ENCODE measurements at regions not wholly inside any gene's neighbourhood (a gene's known extent, or its start where the extent isn't known, plus 50 kb on each side); places are given as distances from the start of the nearest gene placed in this dataset.

GRCh38 chr14:83101846-83102245 lies 1568.2 kb upstream of the SEL1L start:
- no peak overlapping the region for H3K4me3 ChIP-seq
- intact Hi-C loops (cut with DNase I) = no loop called here
- H3K27ac ChIP-seq = no peak overlapping the region
- H3K9me3 ChIP-seq = no peaks in the 10 kb centered on the region
- ATAC-seq (no peak), DNase-seq (no peak)
- H3K36me3 ChIP-seq = no peaks in the 10 kb centered on the region
- TF ChIP-seq CTCF (IDR thresholded peaks at IDR 0.05) = no peak
- H3K27me3 ChIP-seq = no peaks in the 10 kb centered on the region
- no peaks in the 10 kb centered on the region for H3K4me1 ChIP-seq

GRCh38 chr14:83118029-83118428 lies 1584.4 kb upstream of the SEL1L start:
- Histone ChIP-seq H3K27ac (no peak overlapping the region), H3K4me3 (no peak overlapping the region), H3K4me1 (no peaks in the 10 kb centered on the region), H3K27me3 (no peaks in the 10 kb centered on the region), H3K36me3 (no peaks in the 10 kb centered on the region), H3K9me3 (no peaks in the 10 kb centered on the region)
- no peak for ATAC-seq
- no peak for DNase-seq
- no peak for TF ChIP-seq CTCF (IDR thresholded peaks at IDR 0.05)
- intact Hi-C loops (cut with DNase I) = no loop called here

GRCh38 chr14:83120187-83120586 lies 1586.5 kb upstream of the SEL1L start:
- DNase-seq = no peak
- Histone ChIP-seq H3K4me3 (no peak overlapping the region), H3K9me3 (no peaks in the 10 kb centered on the region), H3K4me1 (no peaks in the 10 kb centered on the region), H3K27me3 (no peaks in the 10 kb centered on the region), H3K36me3 (no peaks in the 10 kb centered on the region), H3K27ac (no peak overlapping the region)
- no peak for ATAC-seq
- TF ChIP-seq CTCF (IDR thresholded peaks at IDR 0.05) = no peak
- intact Hi-C loops (cut with DNase I) = no loop called here

GRCh38 chr14:83126076-83126475 lies 1592.4 kb upstream of the SEL1L start:
- Histone ChIP-seq H3K36me3 (no peaks in the 10 kb centered on the region), H3K4me3 (no peak overlapping the region), H3K4me1 (no peaks in the 10 kb centered on the region), H3K9me3 (no peaks in the 10 kb centered on the region), H3K27me3 (no peaks in the 10 kb centered on the region), H3K27ac (no peak overlapping the region)
- no peak for TF ChIP-seq CTCF (IDR thresholded peaks at IDR 0.05)
- intact Hi-C loops (cut with DNase I) = no loop called here
- no peak for DNase-seq
- ATAC-seq = no peak

- Histone ChIP-seq H3K4me1 (no peaks in the 10 kb centered on the region), H3K9me3 (no peaks in the 10 kb centered on the region), H3K4me3 (no peak overlapping the region), H3K36me3 (no peaks in the 10 kb centered on the region), H3K27ac (no peak overlapping the region), H3K27me3 (no peaks in the 10 kb centered on the region)
- ATAC-seq (no peak), DNase-seq (no peak)
- intact Hi-C loops (cut with DNase I) = no loop called here
- TF ChIP-seq CTCF (IDR thresholded peaks at IDR 0.05) = no peak
Observed at GRCh38 chr14:83128783-83129182, 1595.1 kb upstream of the SEL1L start.

- intact Hi-C loops (cut with DNase I) = no loop called here
- no peak for ATAC-seq
- H3K4me3 ChIP-seq = no peak overlapping the region
- no peak for DNase-seq
- no peaks in the 10 kb centered on the region for H3K9me3 ChIP-seq
- no peaks in the 10 kb centered on the region for H3K36me3 ChIP-seq
- no peaks in the 10 kb centered on the region for H3K4me1 ChIP-seq
- H3K27ac ChIP-seq = no peak overlapping the region
- no peak for TF ChIP-seq CTCF (IDR thresholded peaks at IDR 0.05)
- H3K27me3 ChIP-seq = no peaks in the 10 kb centered on the region
Observed at GRCh38 chr14:83129496-83129895, 1595.8 kb upstream of the SEL1L start.
